GM19035 (cell line): ENCODE measurements at regions not wholly inside any gene's neighbourhood (a gene's known extent, or its start where the extent isn't known, plus 50 kb on each side); places are given as distances from the start of the nearest gene placed in this dataset.
A peak's percentile ranks its signal among the peaks of the same experiment; 100 is the strongest.

Experiments used
- ATAC-seq: cut with Tn5 transposase; IDR thresholded peaks from one replicate; pipeline ENCODE4 v1.9.1; 2021; ENCODE audit not compliant: unreplicated experiment

DNA sequence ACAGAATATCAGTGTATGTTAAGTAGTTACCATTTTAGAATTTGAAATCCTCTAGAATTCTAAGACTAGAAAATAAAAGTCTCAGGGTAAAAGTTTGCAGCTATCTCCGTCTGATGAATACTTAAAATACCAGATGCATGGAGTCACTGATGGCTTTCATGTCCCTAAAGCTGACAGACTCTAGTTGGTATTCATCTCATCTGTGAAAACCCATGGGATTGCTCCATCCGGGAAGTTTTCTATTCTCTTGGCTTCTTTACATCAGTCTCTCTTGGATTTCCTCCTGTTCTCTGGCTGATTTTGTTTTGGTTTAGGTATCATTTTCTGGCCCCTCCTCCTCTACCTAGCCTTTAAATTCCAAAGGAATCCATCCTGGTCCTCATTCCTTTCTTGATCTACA lies 465.6 kb upstream of the POU3F3 start:
- no peak for ATAC-seq

GRCh38 chr2:104402825-104403224 lies 451.1 kb upstream of the POU3F3 start:
- ATAC-seq, result no peak

DNA sequence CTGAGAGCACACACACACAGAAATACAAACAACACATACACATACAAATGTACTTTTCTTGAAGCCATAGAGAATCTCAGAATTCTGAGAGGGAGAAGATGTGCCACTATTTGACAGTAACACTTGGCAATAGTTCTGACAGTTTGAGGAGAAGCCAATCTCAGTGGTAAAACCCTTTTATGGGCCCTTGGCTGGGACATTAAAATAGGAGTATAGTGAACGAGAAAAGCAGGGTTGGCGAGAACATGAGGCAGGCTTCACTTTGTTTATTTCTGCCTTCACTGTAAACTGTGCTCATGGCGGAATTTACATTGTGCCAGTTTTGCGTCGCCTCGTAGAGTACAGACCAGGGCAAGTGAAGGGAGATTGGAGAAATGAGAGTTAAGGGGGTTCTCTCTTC lies 449.4 kb upstream of the POU3F3 start:
- ATAC-seq, result no peak

GRCh38 chr2:104405623-104406022 lies 448.3 kb upstream of the POU3F3 start:
- ATAC-seq, result no peak

- ATAC-seq, result no peak
These were observed 447.6 kb upstream of the POU3F3 start for GRCh38 chr2:104406261-104406726.

- no peak for ATAC-seq
These were observed 446.3 kb upstream of the POU3F3 start for GRCh38 chr2:104407641-104408040.

- ATAC-seq, result no peak
These were observed 445.6 kb upstream of the POU3F3 start for GRCh38 chr2:104408266-104408665.

DNA sequence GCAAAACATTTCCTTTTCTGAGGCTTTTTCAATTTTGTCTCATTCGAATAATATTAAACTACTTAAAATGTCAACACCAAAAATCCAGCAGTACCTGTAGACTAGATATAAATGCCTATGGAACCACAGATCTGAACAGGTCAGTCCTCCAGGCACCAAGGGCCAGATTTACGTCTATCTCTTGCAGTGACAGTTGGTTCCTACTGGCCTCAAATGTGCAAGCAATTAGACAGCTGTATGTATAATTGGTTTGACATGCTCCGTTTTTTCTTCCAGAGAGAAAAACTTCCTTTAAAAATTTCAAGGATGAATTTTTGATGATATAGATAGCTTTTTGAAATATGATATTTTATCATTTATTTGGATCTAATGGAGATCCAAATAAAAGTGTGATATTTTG lies 443.8 kb upstream of the POU3F3 start:
- ATAC-seq, result no peak

DNA sequence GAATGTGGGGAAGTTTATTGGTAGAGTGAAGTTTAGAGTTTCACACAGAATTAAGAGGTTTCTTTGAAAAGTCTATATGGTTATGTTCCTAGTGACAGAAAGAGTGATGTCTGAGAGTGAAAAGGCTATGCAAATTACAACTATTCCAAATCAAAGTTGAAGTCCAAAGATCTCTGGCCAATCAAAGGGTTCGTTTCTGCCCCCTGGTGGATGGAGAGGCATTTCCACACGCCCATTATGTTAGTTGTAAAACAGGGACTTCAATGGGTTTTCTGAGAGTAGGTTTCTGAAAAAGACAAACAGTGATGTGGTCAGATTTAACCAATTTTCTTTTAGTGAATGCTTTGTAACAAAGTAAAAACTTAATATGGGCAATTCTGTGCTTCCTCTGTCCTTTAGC lies 441.5 kb upstream of the POU3F3 start:
- ATAC-seq, result peak; percentile 56

GRCh38 chr2:104413890-104414289 lies 440.0 kb upstream of the POU3F3 start:
- no peak for ATAC-seq

DNA sequence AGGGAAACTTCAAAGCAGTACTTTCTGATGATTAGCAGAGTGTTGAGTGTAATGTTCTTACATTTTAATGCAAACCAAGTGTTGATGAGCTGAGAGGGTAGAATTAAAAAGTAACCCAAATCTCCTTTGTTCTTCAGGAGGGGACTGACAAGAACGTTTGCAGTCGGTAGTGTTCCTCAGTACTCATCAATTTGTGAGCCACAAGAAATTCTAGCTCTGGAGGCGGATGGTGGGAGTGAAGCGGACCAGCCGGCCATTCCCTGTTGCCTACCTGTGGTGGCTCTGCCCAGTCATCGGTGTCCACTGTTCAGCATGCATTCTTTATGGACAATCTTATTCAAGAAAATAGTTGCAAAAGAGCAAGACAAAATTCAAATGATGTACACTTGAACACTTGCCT lies 438.6 kb upstream of the POU3F3 start:
- no peak for ATAC-seq

GRCh38 chr2:104416339-104417000 lies 437.4 kb upstream of the POU3F3 start:
- ATAC-seq, result no peak

DNA sequence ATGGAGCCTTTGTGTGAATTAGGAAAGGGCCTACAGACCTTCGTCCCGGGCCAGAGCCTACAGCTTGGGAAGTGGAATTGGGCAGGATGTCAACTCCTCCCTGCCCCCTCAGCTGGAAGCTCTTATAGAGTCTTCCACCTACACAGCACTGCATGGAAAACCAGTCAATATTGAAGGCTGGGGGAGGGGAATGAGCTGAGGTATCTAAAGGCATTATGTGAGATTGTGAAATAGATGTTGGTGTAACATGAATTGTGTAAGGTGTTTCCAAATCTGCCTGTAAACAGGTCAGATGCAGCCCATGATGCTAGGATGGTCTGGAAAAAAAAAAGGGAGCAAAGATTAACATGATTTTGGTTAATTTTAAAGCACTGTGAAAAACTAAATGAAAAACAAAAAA lies 433.5 kb upstream of the POU3F3 start:
- ATAC-seq, result no peak

DNA sequence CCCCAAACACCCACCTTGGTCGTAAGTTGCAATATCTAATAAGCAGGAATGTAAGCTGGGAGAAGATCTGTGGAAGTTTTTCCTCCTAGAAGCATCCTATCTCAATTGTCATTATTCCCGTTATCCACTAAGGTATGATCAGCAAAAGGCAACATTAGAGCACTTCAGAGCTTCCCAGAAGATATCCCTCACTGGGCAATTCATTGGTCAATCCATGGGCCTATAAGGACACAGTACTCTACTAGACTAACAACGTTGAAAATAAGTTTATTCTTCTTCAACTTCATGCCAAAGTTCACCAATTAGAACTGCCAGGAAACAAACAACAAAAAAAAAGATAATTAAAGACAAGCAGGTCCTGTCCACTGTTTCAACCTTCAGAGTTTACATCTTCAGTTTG lies 433.0 kb upstream of the POU3F3 start:
- no peak for ATAC-seq

DNA sequence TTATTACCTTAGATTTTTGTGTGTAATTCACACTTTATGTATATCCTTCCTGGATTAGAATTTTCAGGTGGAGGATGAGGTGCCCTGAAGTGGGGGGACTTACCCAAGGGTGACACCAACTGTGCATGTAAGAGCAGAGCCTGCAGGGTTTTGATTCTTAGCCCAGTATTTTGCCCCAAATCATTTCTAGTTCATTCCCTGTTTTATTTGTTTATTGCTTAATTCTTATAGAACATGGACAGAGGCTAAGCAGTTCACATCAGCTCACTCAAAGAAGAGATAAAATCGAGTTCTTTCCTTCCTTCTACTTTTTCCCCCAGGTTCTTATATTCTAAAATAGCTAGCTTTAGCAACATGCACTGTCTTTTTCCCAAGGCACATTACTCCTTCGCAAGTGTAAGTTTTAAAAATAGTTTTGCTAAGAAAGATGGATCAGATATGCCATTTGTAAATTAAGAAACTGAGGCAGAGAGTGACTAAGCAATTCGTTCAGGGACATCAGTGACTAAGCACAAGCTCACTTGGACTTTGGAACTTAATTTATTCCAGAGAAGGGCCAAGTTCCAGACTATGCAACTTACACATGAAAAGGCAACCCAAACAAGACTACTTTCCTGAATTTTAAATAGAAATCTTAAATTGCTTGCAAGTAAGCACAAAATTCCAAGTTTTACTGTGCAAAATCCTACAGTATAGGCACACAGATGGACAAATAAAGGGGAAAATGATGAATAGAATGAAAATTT lies 427.9 kb upstream of the POU3F3 start:
- ATAC-seq, result no peak

- ATAC-seq, result no peak
These were observed 425.8 kb upstream of the POU3F3 start for GRCh38 chr2:104428155-104428554.

DNA sequence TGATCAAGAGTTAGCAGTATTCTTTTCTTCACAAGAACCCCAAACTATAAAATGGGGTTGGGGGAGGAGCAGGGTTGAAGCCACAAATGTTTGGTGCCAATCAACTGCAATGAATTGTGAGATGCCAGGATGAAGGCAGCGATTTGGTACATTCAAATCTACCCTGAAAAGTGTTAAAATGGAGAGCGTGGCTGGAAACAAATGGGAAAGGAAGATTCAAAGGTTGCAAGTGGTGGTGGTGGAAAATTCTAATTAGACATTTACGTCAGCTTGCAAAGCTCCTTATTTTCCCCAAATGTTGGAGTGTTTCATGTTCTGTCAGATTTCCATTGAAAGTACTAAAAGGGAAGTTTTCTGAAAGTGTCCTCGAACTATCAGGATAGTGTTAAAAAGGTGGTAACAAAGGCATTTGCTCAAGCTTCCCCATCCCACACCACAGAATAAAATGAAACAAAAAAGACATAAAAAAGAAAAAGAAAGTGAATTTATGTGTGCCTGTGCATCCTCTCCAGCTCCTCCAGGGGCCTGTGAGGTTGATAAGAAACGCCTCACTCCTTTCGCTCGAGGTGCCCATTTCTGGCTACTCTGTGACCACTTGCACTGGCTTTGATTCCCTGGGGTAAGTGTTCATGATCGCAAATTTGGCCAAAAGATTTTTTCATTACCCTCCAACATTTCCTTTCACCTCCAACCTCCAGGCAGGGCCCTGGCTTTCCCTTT lies 424.1 kb upstream of the POU3F3 start:
- ATAC-seq, result no peak

GRCh38 chr2:104430359-104430740 lies 423.6 kb upstream of the POU3F3 start:
- no peak for ATAC-seq

DNA sequence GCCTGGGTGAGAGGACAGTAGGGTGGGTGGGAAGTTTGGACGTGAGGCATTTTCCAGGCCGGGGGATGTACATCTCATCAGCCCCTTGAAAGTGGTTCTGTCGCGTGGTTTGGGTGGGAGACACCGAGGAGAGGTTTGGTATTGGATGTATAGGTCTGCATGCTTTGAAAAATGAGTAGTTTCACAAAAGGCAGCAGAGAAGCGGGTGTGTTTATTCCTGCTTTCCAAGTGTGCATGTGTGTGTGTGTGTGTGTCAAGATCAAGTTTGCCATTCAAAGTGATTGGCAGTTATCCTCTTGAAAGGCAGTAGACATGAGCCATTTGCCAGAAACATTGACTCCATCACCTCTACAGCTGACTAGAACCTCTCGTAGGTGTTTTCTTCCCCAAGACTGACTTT lies 423.1 kb upstream of the POU3F3 start:
- no peak for ATAC-seq

- no peak for ATAC-seq
These were observed 422.2 kb upstream of the POU3F3 start for GRCh38 chr2:104431701-104432121.

GRCh38 chr2:104432401-104432800 lies 421.5 kb upstream of the POU3F3 start:
- ATAC-seq, result no peak

DNA sequence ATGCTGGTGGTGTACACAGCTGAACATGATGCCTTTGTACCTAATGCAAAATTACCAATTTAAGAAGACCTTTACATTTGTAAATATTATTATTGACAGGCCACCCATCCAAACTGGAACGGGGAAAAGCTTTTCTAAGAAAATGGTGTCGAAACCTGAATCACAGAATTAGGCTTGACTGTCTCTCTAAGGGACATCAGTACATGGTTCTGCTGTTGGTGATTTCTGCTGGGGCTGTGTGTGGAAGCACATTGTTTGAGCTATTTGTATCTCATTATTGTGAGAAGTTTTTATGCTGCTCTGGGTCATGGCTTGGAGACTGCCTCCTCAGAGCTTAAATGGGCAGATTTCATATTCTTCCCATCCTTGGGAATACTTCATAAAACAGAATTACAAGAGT lies 420.9 kb upstream of the POU3F3 start:
- no peak for ATAC-seq
